Erythroblast (primary cell): ENCODE measurements at regions not wholly inside any gene's neighbourhood (a gene's known extent, or its start where the extent isn't known, plus 50 kb on each side); places are given as distances from the start of the nearest gene placed in this dataset.

Experiments used
- GATA1 ChIP-seq: IDR thresholded peaks from 2 replicates; pipeline ENCODE4 v1.6.1; 2011; ENCODE audit warnings: low read depth, mild to moderate bottlenecking, control low read depth, low read length, moderate library complexity
- POLR2A ChIP-seq: IDR thresholded peaks from 2 replicates; pipeline ENCODE4 v1.6.1; 2011; ENCODE audit warnings: mild to moderate bottlenecking, low read length

DNA sequence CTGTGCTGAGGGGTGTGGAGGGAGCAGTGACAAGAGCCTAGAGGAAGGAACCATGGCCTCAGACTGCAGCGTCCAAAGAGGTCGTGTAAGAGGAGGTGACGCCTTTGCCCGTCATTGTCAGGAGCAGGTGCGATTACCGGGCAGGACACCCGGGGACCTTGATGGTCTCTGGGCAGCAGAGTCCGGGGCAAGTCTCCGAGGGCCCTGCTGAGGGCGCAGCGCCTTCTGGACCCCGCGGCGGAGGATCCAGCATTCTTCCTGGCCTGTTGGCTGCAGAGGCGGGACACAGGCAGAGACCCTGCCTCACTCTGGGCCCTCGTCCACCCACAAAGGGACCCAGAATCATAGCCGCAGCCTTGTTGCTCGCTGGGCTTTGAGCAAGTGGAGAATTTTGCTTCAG, 1168.8 kb downstream of the BRD1 start:
- TF ChIP-seq POLR2A (no peak), GATA1 (no peak)
